ENCODE measurements at regions not wholly inside any gene's neighbourhood (a gene's known extent, or its start where the extent isn't known, plus 50 kb on each side); places are given as distances from the start of the nearest gene placed in this dataset.

DNA sequence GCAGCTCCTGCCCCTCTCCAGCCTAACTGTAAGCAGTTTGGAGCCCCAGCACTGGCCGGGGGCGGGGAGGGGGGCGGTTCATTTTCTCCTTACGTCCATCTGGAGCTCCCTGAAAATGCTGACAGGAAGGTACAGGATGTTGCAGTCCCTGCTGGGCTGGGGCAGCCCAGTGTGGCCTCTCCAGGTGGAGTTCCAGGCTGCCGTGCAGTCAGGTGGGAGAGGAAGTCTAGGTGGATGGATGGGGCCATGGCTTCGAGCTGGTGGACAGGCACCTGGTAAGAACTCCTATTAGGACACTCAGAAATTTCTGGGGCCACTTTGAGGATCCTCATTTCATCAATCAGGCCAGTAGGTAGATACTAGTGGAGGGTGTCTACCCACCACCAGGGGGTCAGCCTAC is 295.2 kb downstream of the CDH26 start:
- H3K27ac ChIP-seq = no peak overlapping the region
- intact Hi-C loops (cut with DNase I; ENCODE audit: low total_unique reads) = no loop called here
- no peaks in the 10 kb centered on the region for H3K27me3 ChIP-seq
- H3K36me3 ChIP-seq = no peaks in the 10 kb centered on the region
- H3K9me3 ChIP-seq = no peaks in the 10 kb centered on the region
- H3K4me3 ChIP-seq = no peak overlapping the region
- no peak for DNase-seq
- H3K4me1 ChIP-seq = no peaks in the 10 kb centered on the region
- TF ChIP-seq POLR2A (IDR thresholded peaks at IDR 0.05) = no peak
- TF ChIP-seq, protein P1, sequence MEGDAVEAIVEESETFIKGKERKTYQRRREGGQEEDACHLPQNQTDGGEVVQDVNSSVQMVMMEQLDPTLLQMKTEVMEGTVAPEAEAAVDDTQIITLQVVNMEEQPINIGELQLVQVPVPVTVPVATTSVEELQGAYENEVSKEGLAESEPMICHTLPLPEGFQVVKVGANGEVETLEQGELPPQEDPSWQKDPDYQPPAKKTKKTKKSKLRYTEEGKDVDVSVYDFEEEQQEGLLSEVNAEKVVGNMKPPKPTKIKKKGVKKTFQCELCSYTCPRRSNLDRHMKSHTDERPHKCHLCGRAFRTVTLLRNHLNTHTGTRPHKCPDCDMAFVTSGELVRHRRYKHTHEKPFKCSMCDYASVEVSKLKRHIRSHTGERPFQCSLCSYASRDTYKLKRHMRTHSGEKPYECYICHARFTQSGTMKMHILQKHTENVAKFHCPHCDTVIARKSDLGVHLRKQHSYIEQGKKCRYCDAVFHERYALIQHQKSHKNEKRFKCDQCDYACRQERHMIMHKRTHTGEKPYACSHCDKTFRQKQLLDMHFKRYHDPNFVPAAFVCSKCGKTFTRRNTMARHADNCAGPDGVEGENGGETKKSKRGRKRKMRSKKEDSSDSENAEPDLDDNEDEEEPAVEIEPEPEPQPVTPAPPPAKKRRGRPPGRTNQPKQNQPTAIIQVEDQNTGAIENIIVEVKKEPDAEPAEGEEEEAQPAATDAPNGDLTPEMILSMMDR (IDR thresholded peaks at IDR 0.05) = no peak

DNA sequence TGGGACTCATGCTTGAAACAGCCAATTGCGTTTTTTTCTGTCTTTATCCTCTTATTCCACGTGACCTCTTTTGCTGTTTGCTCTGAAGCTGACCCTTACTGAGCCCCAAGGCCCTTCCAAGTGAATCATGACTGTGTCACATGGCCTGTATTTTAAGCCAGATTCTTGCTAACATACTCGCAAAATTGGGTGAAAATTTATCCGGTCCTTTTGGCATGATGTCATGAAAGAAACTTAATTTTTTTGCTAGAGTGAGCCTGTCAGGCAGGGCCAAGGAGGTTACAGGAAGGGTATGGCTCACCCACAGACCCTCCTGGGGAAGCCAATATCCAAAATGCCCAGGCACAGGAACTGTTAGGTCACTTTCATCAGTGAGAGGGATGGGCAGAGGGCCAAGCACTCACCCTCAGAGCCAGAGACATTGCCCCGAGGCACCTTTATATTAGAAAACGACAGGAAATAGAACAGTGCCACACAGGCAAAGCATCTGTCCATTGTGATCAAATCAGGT is 296.7 kb downstream of the CDH26 start:
- no peak for DNase-seq
- no peaks in the 10 kb centered on the region for H3K36me3 ChIP-seq
- H3K27me3 ChIP-seq = no peaks in the 10 kb centered on the region
- TF ChIP-seq POLR2A (IDR thresholded peaks at IDR 0.05) = no peak
- TF ChIP-seq, protein P1 (IDR thresholded peaks at IDR 0.05) = no peak
- intact Hi-C loops (cut with DNase I; ENCODE audit: low total_unique reads) = no loop called here
- H3K9me3 ChIP-seq = no peaks in the 10 kb centered on the region
- H3K4me3 ChIP-seq = no peak overlapping the region
- H3K4me1 ChIP-seq = no peaks in the 10 kb centered on the region
- H3K27ac ChIP-seq = no peak overlapping the region

DNA sequence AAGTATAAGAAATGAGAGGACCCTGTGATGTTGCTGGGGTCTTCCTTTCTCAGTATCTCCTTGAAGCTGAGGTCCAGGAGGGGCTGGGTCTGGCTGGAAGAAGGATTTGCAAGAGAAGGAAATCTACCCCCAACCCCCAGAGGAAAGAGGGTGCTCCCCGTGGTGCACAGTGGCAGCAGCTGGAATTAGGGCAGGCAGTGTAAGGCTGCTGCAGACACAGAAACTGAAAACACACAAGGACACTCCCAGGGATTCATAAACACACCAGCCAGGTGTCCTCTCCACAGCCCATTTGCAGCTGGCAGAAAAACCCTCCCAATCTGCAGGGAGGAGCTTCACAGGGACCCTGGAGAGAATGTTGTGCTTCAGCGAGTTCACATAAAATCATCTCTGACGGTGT is 297.2 kb downstream of the CDH26 start:
- Histone ChIP-seq H3K4me1 (no peaks in the 10 kb centered on the region), H3K9me3 (no peaks in the 10 kb centered on the region), H3K27me3 (no peaks in the 10 kb centered on the region), H3K36me3 (no peaks in the 10 kb centered on the region), H3K4me3 (no peak overlapping the region), H3K27ac (no peak overlapping the region)
- intact Hi-C loops (cut with DNase I; ENCODE audit: low total_unique reads) = no loop called here
- DNase-seq = no peak
- no peak for TF ChIP-seq POLR2A (IDR thresholded peaks at IDR 0.05)
- TF ChIP-seq, protein P1 (IDR thresholded peaks at IDR 0.05) = no peak

DNA sequence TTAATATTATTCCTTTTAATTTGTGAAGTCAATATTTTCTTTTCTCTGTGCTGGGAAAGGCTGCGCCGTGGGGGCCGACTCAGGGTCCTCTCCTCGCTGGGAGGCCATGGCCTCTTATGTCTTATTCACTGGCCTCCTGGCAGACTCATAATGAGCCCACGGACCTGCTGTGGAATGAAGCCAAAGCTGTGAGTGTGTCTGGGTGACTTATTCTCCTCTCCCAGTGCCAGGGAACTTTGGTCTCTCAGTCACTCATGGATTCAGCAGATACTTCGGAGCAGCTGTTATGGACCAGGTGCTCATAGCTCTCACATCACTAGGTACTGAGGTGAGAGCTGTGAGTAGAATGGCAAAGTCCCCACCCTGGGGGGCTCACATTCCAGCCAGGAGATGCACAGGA is 297.6 kb downstream of the CDH26 start:
- Histone ChIP-seq H3K4me1 (no peaks in the 10 kb centered on the region), H3K27ac (no peak overlapping the region), H3K36me3 (no peaks in the 10 kb centered on the region), H3K4me3 (no peak overlapping the region), H3K9me3 (no peaks in the 10 kb centered on the region), H3K27me3 (no peaks in the 10 kb centered on the region)
- TF ChIP-seq, protein P1 (IDR thresholded peaks at IDR 0.05) = no peak
- no peak for TF ChIP-seq POLR2A (IDR thresholded peaks at IDR 0.05)
- intact Hi-C loops (cut with DNase I; ENCODE audit: low total_unique reads) = no loop called here
- no peak for DNase-seq

DNA sequence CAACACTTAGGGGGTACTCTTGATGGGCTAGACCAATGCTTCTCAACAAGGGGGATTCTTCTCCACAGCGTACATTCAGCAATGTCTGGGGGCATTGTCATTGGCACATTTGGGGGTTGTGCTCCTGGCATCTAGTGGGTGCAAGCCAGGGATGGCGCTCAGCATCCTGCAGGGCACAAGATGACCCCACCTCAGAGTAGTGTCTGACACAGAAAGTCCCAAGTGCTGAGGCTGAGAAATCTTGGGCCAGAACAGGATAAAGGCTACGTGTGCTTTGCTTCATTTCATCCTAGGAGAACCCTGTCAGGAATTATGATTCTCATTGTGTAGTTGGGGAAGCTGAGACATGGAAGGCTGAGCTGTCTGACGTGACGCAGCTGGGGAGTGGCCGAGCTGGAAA is 298.6 kb downstream of the CDH26 start:
- Histone ChIP-seq H3K27ac (no peak overlapping the region), H3K4me1 (no peaks in the 10 kb centered on the region), H3K27me3 (no peaks in the 10 kb centered on the region), H3K36me3 (no peaks in the 10 kb centered on the region), H3K4me3 (no peak overlapping the region), H3K9me3 (no peaks in the 10 kb centered on the region)
- DNase-seq = no peak
- no peak for TF ChIP-seq POLR2A (IDR thresholded peaks at IDR 0.05)
- TF ChIP-seq, protein P1 (IDR thresholded peaks at IDR 0.05) = no peak
- intact Hi-C loops (cut with DNase I; ENCODE audit: low total_unique reads) = no loop called here

Measured in uterus (tissue), 3 donors.